Nephron progenitor cell (in vitro differentiated cells): ENCODE measurements at regions not wholly inside any gene's neighbourhood (a gene's known extent, or its start where the extent isn't known, plus 50 kb on each side); places are given as distances from the start of the nearest gene placed in this dataset.

Experiments used
- DNase-seq: peaks from one replicate; pipeline ENCODE4 v3.0.0; 2021
- H3K27ac Mint-ChIP-seq: 2 replicates; pipeline ENCODE4 v1.8.0; 2021; ENCODE audit warnings: mild to moderate bottlenecking, moderate library complexity, mixed read lengths
- H3K27me3 Mint-ChIP-seq: 2 replicates; pipeline ENCODE4 v1.8.0; 2021; ENCODE audit warnings: mild to moderate bottlenecking, low read depth, mixed read lengths; ENCODE audit not compliant: poor library complexity
- H3K36me3 Mint-ChIP-seq: 2 replicates; pipeline ENCODE4 v1.8.0; 2021; ENCODE audit warnings: low read depth, mixed read lengths
- H3K4me1 Mint-ChIP-seq: 2 replicates; pipeline ENCODE4 v1.8.0; 2021; ENCODE audit warnings: mixed read lengths
- H3K4me3 Mint-ChIP-seq: 2 replicates; pipeline ENCODE4 v1.8.0; 2021; ENCODE audit warnings: mild to moderate bottlenecking, moderate library complexity, mixed read lengths
- H3K9me3 Mint-ChIP-seq: 2 replicates; pipeline ENCODE4 v1.8.0; 2021; ENCODE audit warnings: mild to moderate bottlenecking, moderate library complexity, mixed read lengths
- CTCF ChIP-seq: fragments of 200-600 bp; sonication (generic); IDR thresholded peaks from 2 replicates; pipeline ENCODE4 v1.5.0; 2021; ENCODE audit warnings: antibody characterized with exemption

- peaks cover 3% of the 10 kb centered on the region for H3K27me3 Mint-ChIP-seq
- H3K4me3 Mint-ChIP-seq, result no peak overlapping the region
- TF ChIP-seq CTCF, result no peak
- no peak overlapping the region for H3K27ac Mint-ChIP-seq
- H3K36me3 Mint-ChIP-seq, result no peaks in the 10 kb centered on the region
- H3K4me1 Mint-ChIP-seq, result no peaks in the 10 kb centered on the region
- peaks cover 25% of the 10 kb centered on the region for H3K9me3 Mint-ChIP-seq
- no peak for DNase-seq
These were observed 1049.1 kb upstream of the GOT2 start for GRCh38 chr16:59783191-59783590.

- no peak for TF ChIP-seq CTCF
- Mint-ChIP-seq H3K27ac (no peak overlapping the region), H3K9me3 (no peaks in the 10 kb centered on the region), H3K4me1 (no peaks in the 10 kb centered on the region), H3K4me3 (no peak overlapping the region), H3K36me3 (no peaks in the 10 kb centered on the region), H3K27me3 (no peaks in the 10 kb centered on the region)
- DNase-seq, result no peak
These were observed 1039.2 kb upstream of the GOT2 start for GRCh38 chr16:59773330-59773729.

DNA sequence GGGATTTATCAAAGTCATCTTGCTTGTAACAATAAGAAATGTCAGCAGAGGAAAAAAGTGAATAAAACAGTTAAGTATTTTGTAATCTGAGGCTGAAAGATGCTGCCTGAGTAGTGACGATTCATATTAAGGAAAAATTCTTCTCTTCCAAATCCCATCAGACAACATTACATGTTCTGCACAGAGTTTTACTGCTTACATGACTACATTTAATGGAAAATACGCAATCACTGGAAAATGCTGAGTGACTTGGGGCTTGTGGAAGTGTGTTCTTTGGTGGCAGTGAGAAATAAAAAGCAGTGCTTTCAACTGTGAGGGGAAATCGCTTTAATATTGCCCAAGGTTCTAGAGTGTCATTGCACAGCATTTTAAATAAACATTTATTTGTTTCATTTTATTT lies 1025.2 kb upstream of the GOT2 start:
- H3K36me3 Mint-ChIP-seq, result no peaks in the 10 kb centered on the region
- H3K9me3 Mint-ChIP-seq, result peaks cover 30% of the 10 kb centered on the region
- no peak for DNase-seq
- no peaks in the 10 kb centered on the region for H3K27me3 Mint-ChIP-seq
- no peak overlapping the region for H3K4me3 Mint-ChIP-seq
- no peaks in the 10 kb centered on the region for H3K4me1 Mint-ChIP-seq
- H3K27ac Mint-ChIP-seq, result no peak overlapping the region
- no peak for TF ChIP-seq CTCF

DNA sequence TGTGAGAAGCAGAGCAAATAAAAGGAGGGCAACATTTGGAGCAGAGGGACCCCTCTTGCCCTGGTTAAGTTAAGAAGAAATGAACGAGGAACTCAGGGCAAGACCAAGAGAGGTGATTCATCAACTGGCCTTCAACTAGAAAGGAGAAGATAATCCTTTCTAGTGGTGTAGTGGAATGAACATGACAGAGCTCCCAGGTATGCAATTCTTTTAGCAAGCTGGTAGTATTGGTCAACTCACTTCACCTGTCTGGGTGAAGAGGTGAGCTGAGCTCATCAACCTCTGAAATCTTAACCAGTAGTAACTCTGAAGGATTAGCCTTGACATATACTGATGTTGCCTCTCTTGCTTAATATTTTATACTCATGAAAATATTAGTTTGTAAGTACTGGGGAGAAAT lies 1024.7 kb upstream of the GOT2 start:
- no peaks in the 10 kb centered on the region for H3K36me3 Mint-ChIP-seq
- H3K4me1 Mint-ChIP-seq, result no peaks in the 10 kb centered on the region
- no peak overlapping the region for H3K27ac Mint-ChIP-seq
- peaks cover 30% of the 10 kb centered on the region for H3K9me3 Mint-ChIP-seq
- DNase-seq, result no peak
- no peaks in the 10 kb centered on the region for H3K27me3 Mint-ChIP-seq
- no peak for TF ChIP-seq CTCF
- H3K4me3 Mint-ChIP-seq, result no peak overlapping the region

- Mint-ChIP-seq H3K27ac (no peak overlapping the region), H3K27me3 (no peaks in the 10 kb centered on the region), H3K4me1 (no peaks in the 10 kb centered on the region), H3K36me3 (no peaks in the 10 kb centered on the region), H3K9me3 (no peaks in the 10 kb centered on the region), H3K4me3 (no peak overlapping the region)
- DNase-seq, result no peak
- no peak for TF ChIP-seq CTCF
These were observed 1020.7 kb upstream of the GOT2 start for GRCh38 chr16:59754854-59755253.

DNA sequence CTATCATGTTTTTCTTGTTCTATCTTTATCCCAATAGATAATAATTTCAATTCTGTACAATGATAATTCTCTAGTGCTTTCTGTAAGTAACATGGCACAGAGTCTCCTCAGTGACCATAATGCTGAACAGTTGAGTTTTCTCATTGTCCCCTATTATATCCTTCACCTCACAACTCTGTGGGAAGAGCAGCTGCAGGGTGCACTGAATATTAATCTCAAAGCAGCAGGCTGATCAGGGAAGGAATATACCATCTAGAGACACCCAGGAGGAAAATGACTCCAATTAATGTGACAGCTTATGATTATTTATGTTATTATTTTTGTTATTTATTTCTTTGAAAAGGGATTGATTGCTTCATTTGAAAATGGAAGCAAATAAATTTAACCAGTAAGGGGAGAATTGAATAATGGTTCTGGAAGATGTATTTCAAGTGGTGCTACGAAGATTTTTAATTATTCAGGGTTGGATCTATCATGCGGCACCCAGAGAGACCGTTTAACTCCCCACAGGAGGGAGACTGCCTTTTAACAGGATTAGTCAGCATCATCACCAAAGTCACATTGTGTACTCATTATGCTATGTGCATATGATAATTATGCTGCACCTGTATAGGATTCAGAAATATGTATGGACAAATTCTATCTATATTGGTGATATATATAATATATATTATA lies 1015.7 kb upstream of the GOT2 start:
- H3K36me3 Mint-ChIP-seq, result no peaks in the 10 kb centered on the region
- H3K4me3 Mint-ChIP-seq, result no peak overlapping the region
- no peak for TF ChIP-seq CTCF

More for the DNA sequence above, 1015.7 kb upstream of the GOT2 start:
- Mint-ChIP-seq H3K4me1 (peaks cover 6% of the 10 kb centered on the region), H3K27ac (no peak overlapping the region), H3K27me3 (no peaks in the 10 kb centered on the region), H3K9me3 (no peaks in the 10 kb centered on the region)
- DNase-seq, result no peak
